IMR-90 (cell line): ENCODE measurements at regions not wholly inside any gene's neighbourhood (a gene's known extent, or its start where the extent isn't known, plus 50 kb on each side); places are given as distances from the start of the nearest gene placed in this dataset.

Experiments used
- ATAC-seq: fragments of 200-7000 bp; cut with Tn5 transposase; 2 replicates; pipeline ENCODE4 v1.9.1; 2020; ENCODE audit warnings: low read depth, mild to moderate bottlenecking, moderate library complexity
- BruUV-seq: library from RNA; stranded (reverse); fragments of 400-500 nt; replicated peaks from 2 replicates; lab custom pipeline; 2021; lab: Mats Ljungman, UMichigan
- CTCF ChIA-PET: fragments of 300-600 bp; formaldehyde crosslinking; extraction: SDS; loops from one replicate; lab custom pipeline; 2021; ENCODE audit warnings: antibody characterized with exemption; lab: Yijun Ruan, JAX
- POLR2A ChIA-PET: fragments of 300-600 bp; sonication (Branson Sonifier 250); formaldehyde crosslinking; loops from one replicate; lab custom pipeline; 2022; ENCODE audit warnings: antibody characterized with exemption; ENCODE audit not compliant: unreplicated experiment; lab: Charles Lee
- DNase-seq: peaks from one replicate; pipeline ENCODE4 v3.0.0; 2013
- H2AFZ ChIP-seq: replicated peaks from 2 replicates; pipeline ENCODE3; 2013; ENCODE audit warnings: low read length, mild to moderate bottlenecking; ENCODE audit not compliant: poor library complexity
- H2AK5ac ChIP-seq: 2 replicates; pipeline ENCODE4 v1.6.1; 2013; ENCODE audit warnings: low read depth, low read length, inconsistent platforms
- H2AK9ac ChIP-seq: replicated peaks from 2 replicates; pipeline ENCODE3; 2013; ENCODE audit warnings: mild to moderate bottlenecking, low read depth, low read length, moderate library complexity; ENCODE audit not compliant: poor library complexity
- H2BK120ac ChIP-seq: 2 replicates; pipeline ENCODE4 v1.6.1; 2013; ENCODE audit warnings: low read depth, low read length, inconsistent platforms
- H2BK15ac ChIP-seq: 3 replicates; pipeline ENCODE4 v1.6.1; 2013; ENCODE audit warnings: low read depth, low read length, inconsistent platforms
- H2BK20ac ChIP-seq: 2 replicates; pipeline ENCODE4 v1.6.1; 2013; ENCODE audit warnings: low read depth, mild to moderate bottlenecking, inconsistent platforms, low read length, moderate library complexity
- H2BK5ac ChIP-seq: 2 replicates; pipeline ENCODE4 v1.6.1; 2013; ENCODE audit warnings: mild to moderate bottlenecking, low read depth, low read length, inconsistent platforms; ENCODE audit not compliant: poor library complexity, severe bottlenecking
- H3K14ac ChIP-seq: replicated peaks from 2 replicates; pipeline ENCODE4 v1.6.1; 2013; ENCODE audit warnings: low read depth, low read length, inconsistent platforms
- H3K18ac ChIP-seq: 2 replicates; pipeline ENCODE4 v1.6.1; 2013; ENCODE audit warnings: low read depth, low read length, control low read depth
- H3K23ac ChIP-seq: 2 replicates; pipeline ENCODE4 v1.6.1; 2013; ENCODE audit warnings: low read depth, low read length, inconsistent platforms
- H3K27ac ChIP-seq: 2 replicates; pipeline ENCODE4 v1.5.1; 2013; ENCODE audit warnings: mild to moderate bottlenecking, control low read depth, low read length; ENCODE audit not compliant: insufficient read depth
- H3K27me3 ChIP-seq: 2 replicates; pipeline ENCODE4 v1.6.1; 2013; ENCODE audit warnings: low read length; ENCODE audit not compliant: control insufficient read depth, insufficient read depth
- H3K36me3 ChIP-seq: 2 replicates; pipeline ENCODE4 v1.6.1; 2013; ENCODE audit warnings: low read length, mixed read lengths; ENCODE audit not compliant: control insufficient read depth, insufficient read depth
- H3K4ac ChIP-seq: 2 replicates; pipeline ENCODE4 v1.6.1; 2013; ENCODE audit warnings: low read depth, low read length, inconsistent platforms
- H3K4me1 ChIP-seq: 2 replicates; pipeline ENCODE4 v1.6.1; 2013; ENCODE audit warnings: low read length, mixed read lengths; ENCODE audit not compliant: control insufficient read depth, insufficient read depth
- H3K4me2 ChIP-seq: 2 replicates; pipeline ENCODE4 v1.6.1; 2013; ENCODE audit warnings: low read depth, mild to moderate bottlenecking, control low read depth, low read length, moderate library complexity
- H3K4me3 ChIP-seq: 2 replicates; pipeline ENCODE4 v1.5.1; 2013; ENCODE audit warnings: low read depth, mild to moderate bottlenecking, control low read depth, low read length, moderate library complexity; ENCODE audit not compliant: insufficient read depth
- H3K56ac ChIP-seq: 2 replicates; pipeline ENCODE4 v1.6.1; 2013; ENCODE audit warnings: low read length, inconsistent platforms; ENCODE audit not compliant: insufficient read depth; ENCODE audit errors: extremely low read depth
- H3K79me1 ChIP-seq, 2 experiments: 2 replicates each; pipeline ENCODE4 v1.6.1; 2013; ENCODE audit warnings: low read length in 2 of 2, inconsistent platforms in 1 of 2, low read depth in 1 of 2
- H3K9ac ChIP-seq: 2 replicates; pipeline ENCODE4 v1.6.1; 2013; ENCODE audit warnings: low read depth, low read length, control low read depth
- H3K9me1 ChIP-seq: 2 replicates; pipeline ENCODE4 v1.6.1; 2013; ENCODE audit warnings: low read length, inconsistent platforms; ENCODE audit not compliant: insufficient read depth
- H3K9me3 ChIP-seq: 2 replicates; pipeline ENCODE4 v1.6.1; 2013; ENCODE audit warnings: low read length; ENCODE audit not compliant: control insufficient read depth, insufficient read depth
- H4K20me1 ChIP-seq: 2 replicates; pipeline ENCODE4 v1.6.1; 2013; ENCODE audit warnings: low read length, inconsistent platforms; ENCODE audit not compliant: insufficient read depth
- H4K5ac ChIP-seq: 2 replicates; pipeline ENCODE4 v1.6.1; 2013; ENCODE audit warnings: mild to moderate bottlenecking, low read depth, low read length, control low read depth
- H4K8ac ChIP-seq, 2 experiments: 2 replicates each; pipeline ENCODE4 v1.6.1; 2013; ENCODE audit warnings: low read depth in 2 of 2, low read length in 2 of 2, control low read depth in 1 of 2, inconsistent platforms in 1 of 2
- H4K91ac ChIP-seq: 2 replicates; pipeline ENCODE4 v1.6.1; 2013; ENCODE audit warnings: low read depth, low read length, inconsistent platforms; ENCODE audit not compliant: insufficient read depth
- MAFK ChIP-seq: IDR thresholded peaks from 2 replicates; pipeline ENCODE4 v1.6.1; 2012; ENCODE audit warnings: low read depth, low read length, improper control_type of control experiment
- MAZ ChIP-seq: IDR thresholded peaks from 2 replicates; pipeline ENCODE4 v1.6.1; 2012; ENCODE audit warnings: low read depth, mild to moderate bottlenecking, low read length, improper control_type of control experiment, moderate library complexity, borderline replicate concordance
- MXI1 ChIP-seq: IDR thresholded peaks from 2 replicates; pipeline ENCODE4 v1.6.1; 2012; ENCODE audit warnings: low read depth, mild to moderate bottlenecking, low read length, moderate library complexity, borderline replicate concordance
- RAD21 ChIP-seq: IDR thresholded peaks from 2 replicates; pipeline ENCODE4 v1.6.1; 2012; ENCODE audit warnings: low read length, improper control_type of control experiment
- RCOR1 ChIP-seq: IDR thresholded peaks from 2 replicates; pipeline ENCODE4 v1.6.1; 2012; ENCODE audit warnings: mild to moderate bottlenecking, low read length, improper control_type of control experiment; ENCODE audit not compliant: insufficient replicate concordance
- WGBS, 2 experiments: methylation state at CpG; one replicate each; pipeline versions ENCODE4 v1.1.5 to v1.1.7; 2013; ENCODE audit warnings: missing lambda C conversion rate in 2 of 2; ENCODE audit not compliant: insufficient read length in 1 of 2; ENCODE audit errors: extremely low coverage in 2 of 2; 5-methylcytosine and 5-hydroxymethylcytosine counted together
- dilution Hi-C: fragments of 300-500 bp; cut with HindIII; formaldehyde crosslinking; loops from one replicate; pipeline ENCODE4 v1.14.3; 2018; ENCODE audit warnings: low sequenced_read_pairs; ENCODE audit not compliant: unreplicated experiment
- in situ Hi-C: fragments of 300-500 bp; cut with MboI; formaldehyde crosslinking; loops from 3 replicates; pipeline ENCODE4 v1.14.3; 2019; ENCODE audit warnings: low sequenced_read_pairs, inconsistent platforms, mixed read lengths
- intact Hi-C: fragments of 100-400 bp; cut with micrococcal nuclease; formaldehyde crosslinking; loops from 2 replicates; pipeline ENCODE4 v1.10.0; 2022

- H2AFZ ChIP-seq: no peak overlapping the region
- no peaks in the 10 kb centered on the region for H4K20me1 ChIP-seq
- no peak overlapping the region for H3K14ac ChIP-seq
- no peak overlapping the region for H4K8ac ChIP-seq
- intact Hi-C loops (no loop called here), dilution Hi-C loops (no loop called here), in situ Hi-C loops (no loop called here)
- H2BK20ac ChIP-seq: no peak overlapping the region
- no peak overlapping the region for H4K91ac ChIP-seq
- no peaks in the 10 kb centered on the region for H3K36me3 ChIP-seq
- no peak overlapping the region for H2BK15ac ChIP-seq
- H3K9me1 ChIP-seq: no peaks in the 10 kb centered on the region
- CTCF ChIA-PET: no interaction called here
- H4K5ac ChIP-seq: no peak overlapping the region
- no peak overlapping the region for H3K23ac ChIP-seq
- no peak overlapping the region for H3K18ac ChIP-seq
- H3K9me3 ChIP-seq: no peaks in the 10 kb centered on the region
- TF ChIP-seq MAFK: no peak
- TF ChIP-seq RCOR1: no peak
- TF ChIP-seq MAZ: no peak
- TF ChIP-seq MXI1: no peak
- TF ChIP-seq RAD21: no peak
- no peak overlapping the region for H2BK120ac ChIP-seq
- POLR2A ChIA-PET: no interaction called here
- no peak overlapping the region for H3K4ac ChIP-seq
- DNase-seq: no peak
- BruUV-seq: no TSS peak
- WGBS, 2 experiments: no CpG with 5 or more reads among the region's 2 CpGs
- no peak overlapping the region for H3K4me3 ChIP-seq
- no peak overlapping the region for H3K27ac ChIP-seq
- H3K27me3 ChIP-seq: no peaks in the 10 kb centered on the region
- no peak overlapping the region for H3K56ac ChIP-seq
- no peaks in the 10 kb centered on the region for H3K4me1 ChIP-seq
- H3K79me1 ChIP-seq: no peaks in the 10 kb centered on the region
- H2BK5ac ChIP-seq: no peak overlapping the region
- no peak overlapping the region for H2AK9ac ChIP-seq
- no peak overlapping the region for H3K9ac ChIP-seq
- no peak overlapping the region for H3K4me2 ChIP-seq
- ATAC-seq: no peak
- no peak overlapping the region for H2AK5ac ChIP-seq
These were observed 643.9 kb upstream of the ZNF608 start for GRCh38 chr5:125390326-125390725.
